ENCODE measurements at regions not wholly inside any gene's neighbourhood (a gene's known extent, or its start where the extent isn't known, plus 50 kb on each side); places are given as distances from the start of the nearest gene placed in this dataset.

DNA sequence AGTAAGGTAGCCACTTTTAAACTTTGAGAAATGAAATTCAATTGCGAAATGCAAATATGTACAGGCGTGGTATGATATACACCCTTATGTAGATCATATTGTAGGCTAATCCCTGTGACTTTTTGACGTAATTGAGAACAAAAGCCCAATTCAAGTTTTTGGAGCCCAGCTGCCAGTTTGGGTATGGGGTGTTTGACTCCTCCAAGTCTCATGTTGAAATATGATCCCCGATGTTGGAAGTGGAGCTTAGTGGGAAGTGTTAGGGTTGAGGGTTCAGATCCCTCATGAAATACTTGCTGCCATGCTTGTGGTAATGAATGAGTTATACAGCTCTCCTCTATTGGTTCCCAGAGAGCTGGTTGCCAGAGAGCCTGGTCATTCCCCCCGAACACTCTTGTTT is 1666.8 kb downstream of the SUCLG1 start:
- 87% methylated on average over 5 of the region's 5 CpGs for WGBS

GRCh38 chr2:82790206-82791021 is 1668.7 kb downstream of the SUCLG1 start:
- WGBS = 67% methylated on average over 15 of the region's 16 CpGs
- Histone ChIP-seq H3K4me3 (no peak overlapping the region), H3K27me3 (no peaks in the 10 kb centered on the region), H3K4me1 (no peaks in the 10 kb centered on the region), H3K36me3 (no peaks in the 10 kb centered on the region), H3K27ac (no peak overlapping the region), H3K9me3 (no peaks in the 10 kb centered on the region)
- peak in 1 of 2 donors; percentile 64 for DNase-seq (ENCODE audit: low spot score in 2 of 2)
- TF ChIP-seq, protein P1, sequence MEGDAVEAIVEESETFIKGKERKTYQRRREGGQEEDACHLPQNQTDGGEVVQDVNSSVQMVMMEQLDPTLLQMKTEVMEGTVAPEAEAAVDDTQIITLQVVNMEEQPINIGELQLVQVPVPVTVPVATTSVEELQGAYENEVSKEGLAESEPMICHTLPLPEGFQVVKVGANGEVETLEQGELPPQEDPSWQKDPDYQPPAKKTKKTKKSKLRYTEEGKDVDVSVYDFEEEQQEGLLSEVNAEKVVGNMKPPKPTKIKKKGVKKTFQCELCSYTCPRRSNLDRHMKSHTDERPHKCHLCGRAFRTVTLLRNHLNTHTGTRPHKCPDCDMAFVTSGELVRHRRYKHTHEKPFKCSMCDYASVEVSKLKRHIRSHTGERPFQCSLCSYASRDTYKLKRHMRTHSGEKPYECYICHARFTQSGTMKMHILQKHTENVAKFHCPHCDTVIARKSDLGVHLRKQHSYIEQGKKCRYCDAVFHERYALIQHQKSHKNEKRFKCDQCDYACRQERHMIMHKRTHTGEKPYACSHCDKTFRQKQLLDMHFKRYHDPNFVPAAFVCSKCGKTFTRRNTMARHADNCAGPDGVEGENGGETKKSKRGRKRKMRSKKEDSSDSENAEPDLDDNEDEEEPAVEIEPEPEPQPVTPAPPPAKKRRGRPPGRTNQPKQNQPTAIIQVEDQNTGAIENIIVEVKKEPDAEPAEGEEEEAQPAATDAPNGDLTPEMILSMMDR (IDR thresholded peaks at IDR 0.05) = no peak
- TF ChIP-seq POLR2AphosphoS5 (IDR thresholded peaks at IDR 0.05) (no peak), POLR2A (IDR thresholded peaks at IDR 0.05) (no peak), EP300 (IDR thresholded peaks at IDR 0.05) (no peak)

More for the DNA sequence above, 1666.8 kb downstream of the SUCLG1 start:
- Histone ChIP-seq H3K27me3 (no peaks in the 10 kb centered on the region), H3K27ac (no peak overlapping the region), H3K9me3 (no peaks in the 10 kb centered on the region), H3K4me3 (no peak overlapping the region), H3K4me1 (no peaks in the 10 kb centered on the region), H3K36me3 (no peaks in the 10 kb centered on the region)
- TF ChIP-seq POLR2AphosphoS5 (IDR thresholded peaks at IDR 0.05) (no peak), EP300 (IDR thresholded peaks at IDR 0.05) (no peak), POLR2A (IDR thresholded peaks at IDR 0.05) (no peak)
- TF ChIP-seq, protein P1 (IDR thresholded peaks at IDR 0.05) = no peak
- DNase-seq (ENCODE audit: low spot score in 2 of 2) = no peak

DNA sequence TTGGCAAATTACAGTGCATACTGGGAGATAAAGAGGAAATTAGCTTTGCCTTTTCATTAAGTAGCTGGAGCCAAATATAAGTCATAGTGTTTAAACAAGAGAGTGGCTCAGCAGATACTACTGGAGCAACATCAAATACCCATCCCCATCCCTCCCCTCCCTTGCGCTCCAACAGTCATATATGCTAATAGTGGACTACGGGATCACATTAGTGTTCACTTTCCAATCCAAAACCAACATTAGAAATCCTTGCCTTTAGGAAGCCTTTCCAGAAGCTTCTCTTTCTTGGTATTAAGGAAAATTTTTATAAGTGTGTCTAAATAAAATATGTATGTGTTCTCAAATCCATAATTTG is 1669.3 kb downstream of the SUCLG1 start:
- WGBS = 85% methylated on average over 2 of the region's 2 CpGs
- TF ChIP-seq EP300 (IDR thresholded peaks at IDR 0.05) (no peak), POLR2A (IDR thresholded peaks at IDR 0.05) (no peak), POLR2AphosphoS5 (IDR thresholded peaks at IDR 0.05) (no peak)
- TF ChIP-seq, protein P1 (IDR thresholded peaks at IDR 0.05) = no peak
- Histone ChIP-seq H3K4me1 (no peaks in the 10 kb centered on the region), H3K36me3 (no peaks in the 10 kb centered on the region), H3K27ac (no peak overlapping the region), H3K27me3 (no peaks in the 10 kb centered on the region), H3K4me3 (no peak overlapping the region), H3K9me3 (no peaks in the 10 kb centered on the region)
- no peak for DNase-seq (ENCODE audit: low spot score in 2 of 2)

DNA sequence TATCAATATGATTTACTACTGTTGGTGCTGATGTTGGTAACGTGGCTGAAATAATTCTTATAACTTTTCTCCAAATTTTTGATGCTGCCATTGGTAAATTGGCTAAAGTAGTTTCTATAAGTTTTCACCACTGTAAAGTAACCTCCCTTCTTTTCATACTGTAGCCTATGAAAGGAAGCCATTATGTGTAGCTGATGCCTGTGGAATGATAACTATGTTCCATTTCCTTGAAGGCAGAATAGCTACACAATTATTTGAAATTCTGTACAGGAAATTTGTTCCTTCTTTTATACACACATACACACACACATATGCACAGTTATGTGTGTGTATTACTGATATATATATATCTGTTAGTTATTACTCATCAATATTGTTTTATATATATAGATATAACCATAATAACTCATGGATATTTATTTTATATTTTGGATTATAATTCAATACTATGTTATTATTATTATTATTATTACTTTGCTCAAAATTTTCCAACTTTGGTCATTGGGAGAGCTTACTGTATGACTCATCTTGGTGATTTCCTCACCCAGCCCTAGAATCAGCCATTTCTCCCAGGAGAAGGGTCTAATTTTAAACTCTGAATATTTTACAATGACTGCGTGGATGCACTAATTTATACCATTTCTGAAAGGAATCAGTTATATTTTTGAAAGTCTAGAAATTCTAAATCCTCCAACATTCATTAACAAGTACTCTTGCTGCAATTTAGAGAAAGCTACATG is 1677.7 kb downstream of the SUCLG1 start:
- DNase-seq (ENCODE audit: low spot score in 2 of 2) = no peak
- no peaks in the 10 kb centered on the region for H3K4me1 ChIP-seq
- H3K36me3 ChIP-seq = no peaks in the 10 kb centered on the region
- no peak overlapping the region for H3K27ac ChIP-seq
- 73% methylated on average over 2 of the region's 2 CpGs for WGBS
- no peak overlapping the region for H3K4me3 ChIP-seq
- H3K9me3 ChIP-seq = no peaks in the 10 kb centered on the region
- no peaks in the 10 kb centered on the region for H3K27me3 ChIP-seq
- TF ChIP-seq, protein P1 (IDR thresholded peaks at IDR 0.05) = no peak
- no peak for TF ChIP-seq POLR2A (IDR thresholded peaks at IDR 0.05)

GRCh38 chr2:82780050-82780449 is 1679.0 kb downstream of the SUCLG1 start:
- H3K27ac ChIP-seq = no peak overlapping the region
- no peaks in the 10 kb centered on the region for H3K27me3 ChIP-seq
- H3K4me1 ChIP-seq = no peaks in the 10 kb centered on the region
- no peak overlapping the region for H3K4me3 ChIP-seq
- TF ChIP-seq POLR2AphosphoS5 (IDR thresholded peaks at IDR 0.05) (no peak), EP300 (IDR thresholded peaks at IDR 0.05) (no peak), POLR2A (IDR thresholded peaks at IDR 0.05) (no peak)
- TF ChIP-seq, protein P1 (IDR thresholded peaks at IDR 0.05) = no peak
- 88% methylated on average over 7 of the region's 7 CpGs for WGBS
- H3K36me3 ChIP-seq = no peaks in the 10 kb centered on the region
- no peaks in the 10 kb centered on the region for H3K9me3 ChIP-seq
- DNase-seq (ENCODE audit: low spot score in 2 of 2) = no peak
